K562 (cell line): ENCODE measurements at regions not wholly inside any gene's neighbourhood (a gene's known extent, or its start where the extent isn't known, plus 50 kb on each side); places are given as distances from the start of the nearest gene placed in this dataset.

Source experiments
- CREB1 ChIP-seq, 2 experiments: sonication (generic) in 1 of 2; formaldehyde crosslinking in 1 of 2; IDR thresholded peaks; 2 replicates each; pipeline versions ENCODE4 v1.6.1 to v1.8.0; 2012 to 2022; ENCODE audit warnings: inconsistent platforms in 1 of 2, mild to moderate bottlenecking in 1 of 2, missing genetic modification reagents in 1 of 2, moderate library complexity in 1 of 2
- FIP1L1 ChIP-seq: fragments of 200-400 bp; formaldehyde crosslinking; IDR thresholded peaks from 2 replicates; pipeline ENCODE4 v1.6.1; 2018; ENCODE audit warnings: mild to moderate bottlenecking, low read depth, low read length; ENCODE audit not compliant: poor library complexity, severe bottlenecking
- NFXL1 ChIP-seq: fragments of 450-650 bp; formaldehyde crosslinking; IDR thresholded peaks from 2 replicates; pipeline ENCODE4 v1.4.0; 2021; ENCODE audit warnings: mild to moderate bottlenecking
- ZSCAN29 ChIP-seq: fragments of 450-650 bp; IDR thresholded peaks from 2 replicates; pipeline ENCODE4 v1.6.1; 2017
- TF ChIP-seq, protein P1 (sequence below): sonication (generic); formaldehyde crosslinking; IDR thresholded peaks from 2 replicates; pipeline ENCODE4 v1.8.0; 2022; ENCODE audit warnings: mild to moderate bottlenecking, missing genetic modification reagents
- TF ChIP-seq, protein P2 (sequence below): fragments of 450-650 bp; formaldehyde crosslinking; IDR thresholded peaks from 2 replicates; pipeline ENCODE4 v1.4.0; 2020; ENCODE audit warnings: mild to moderate bottlenecking, moderate library complexity

DNA sequence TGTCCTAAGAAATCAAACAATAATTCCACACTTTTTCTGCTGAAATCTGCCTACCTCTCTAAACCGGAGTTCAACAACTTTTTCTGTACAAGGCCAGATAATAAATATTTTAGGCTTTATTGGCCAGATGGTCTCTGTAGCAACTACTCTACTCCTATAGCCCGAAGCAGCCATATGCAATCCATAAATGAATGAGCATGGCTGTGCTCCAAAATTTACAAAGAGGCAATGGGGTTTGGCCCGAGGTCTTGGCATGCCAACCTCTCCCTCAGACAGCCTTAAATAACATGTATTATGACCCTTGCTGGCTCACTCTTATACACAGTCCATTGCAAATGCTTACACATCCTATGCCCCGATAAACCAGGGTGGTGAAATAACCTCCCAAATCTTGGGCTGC, 98.6 kb upstream of the GPM6A start (continued):
- TF ChIP-seq, protein P1, sequence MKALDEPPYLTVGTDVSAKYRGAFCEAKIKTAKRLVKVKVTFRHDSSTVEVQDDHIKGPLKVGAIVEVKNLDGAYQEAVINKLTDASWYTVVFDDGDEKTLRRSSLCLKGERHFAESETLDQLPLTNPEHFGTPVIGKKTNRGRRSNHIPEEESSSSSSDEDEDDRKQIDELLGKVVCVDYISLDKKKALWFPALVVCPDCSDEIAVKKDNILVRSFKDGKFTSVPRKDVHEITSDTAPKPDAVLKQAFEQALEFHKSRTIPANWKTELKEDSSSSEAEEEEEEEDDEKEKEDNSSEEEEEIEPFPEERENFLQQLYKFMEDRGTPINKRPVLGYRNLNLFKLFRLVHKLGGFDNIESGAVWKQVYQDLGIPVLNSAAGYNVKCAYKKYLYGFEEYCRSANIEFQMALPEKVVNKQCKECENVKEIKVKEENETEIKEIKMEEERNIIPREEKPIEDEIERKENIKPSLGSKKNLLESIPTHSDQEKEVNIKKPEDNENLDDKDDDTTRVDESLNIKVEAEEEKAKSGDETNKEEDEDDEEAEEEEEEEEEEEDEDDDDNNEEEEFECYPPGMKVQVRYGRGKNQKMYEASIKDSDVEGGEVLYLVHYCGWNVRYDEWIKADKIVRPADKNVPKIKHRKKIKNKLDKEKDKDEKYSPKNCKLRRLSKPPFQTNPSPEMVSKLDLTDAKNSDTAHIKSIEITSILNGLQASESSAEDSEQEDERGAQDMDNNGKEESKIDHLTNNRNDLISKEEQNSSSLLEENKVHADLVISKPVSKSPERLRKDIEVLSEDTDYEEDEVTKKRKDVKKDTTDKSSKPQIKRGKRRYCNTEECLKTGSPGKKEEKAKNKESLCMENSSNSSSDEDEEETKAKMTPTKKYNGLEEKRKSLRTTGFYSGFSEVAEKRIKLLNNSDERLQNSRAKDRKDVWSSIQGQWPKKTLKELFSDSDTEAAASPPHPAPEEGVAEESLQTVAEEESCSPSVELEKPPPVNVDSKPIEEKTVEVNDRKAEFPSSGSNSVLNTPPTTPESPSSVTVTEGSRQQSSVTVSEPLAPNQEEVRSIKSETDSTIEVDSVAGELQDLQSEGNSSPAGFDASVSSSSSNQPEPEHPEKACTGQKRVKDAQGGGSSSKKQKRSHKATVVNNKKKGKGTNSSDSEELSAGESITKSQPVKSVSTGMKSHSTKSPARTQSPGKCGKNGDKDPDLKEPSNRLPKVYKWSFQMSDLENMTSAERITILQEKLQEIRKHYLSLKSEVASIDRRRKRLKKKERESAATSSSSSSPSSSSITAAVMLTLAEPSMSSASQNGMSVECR (CRISPR knock-in tag), result no peak
- no peak for TF ChIP-seq ZSCAN29
- no peak for TF ChIP-seq NFXL1 (CRISPR knock-in tag)
- TF ChIP-seq, protein P2, sequence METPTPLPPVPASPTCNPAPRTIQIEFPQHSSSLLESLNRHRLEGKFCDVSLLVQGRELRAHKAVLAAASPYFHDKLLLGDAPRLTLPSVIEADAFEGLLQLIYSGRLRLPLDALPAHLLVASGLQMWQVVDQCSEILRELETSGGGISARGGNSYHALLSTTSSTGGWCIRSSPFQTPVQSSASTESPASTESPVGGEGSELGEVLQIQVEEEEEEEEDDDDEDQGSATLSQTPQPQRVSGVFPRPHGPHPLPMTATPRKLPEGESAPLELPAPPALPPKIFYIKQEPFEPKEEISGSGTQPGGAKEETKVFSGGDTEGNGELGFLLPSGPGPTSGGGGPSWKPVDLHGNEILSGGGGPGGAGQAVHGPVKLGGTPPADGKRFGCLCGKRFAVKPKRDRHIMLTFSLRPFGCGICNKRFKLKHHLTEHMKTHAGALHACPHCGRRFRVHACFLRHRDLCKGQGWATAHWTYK (CRISPR knock-in tag), result no peak
- no peak for TF ChIP-seq CREB1 (IDR thresholded peaks at IDR 0.05)
- TF ChIP-seq CREB1 (CRISPR knock-in tag; IDR thresholded peaks at IDR 0.05), result no peak
- no peak for TF ChIP-seq FIP1L1
